A673 (cell line): ENCODE measurements at regions not wholly inside any gene's neighbourhood (a gene's known extent, or its start where the extent isn't known, plus 50 kb on each side); places are given as distances from the start of the nearest gene placed in this dataset.

Source experiments
- CTCF ChIP-seq: fragments of 300-800, 200-600 bp; sonication (generic); conservative IDR thresholded peaks from 2 replicates; pipeline ENCODE4 v1.5.1; 2017; ENCODE audit warnings: low read depth, mild to moderate bottlenecking, antibody characterized with exemption, low read length, moderate library complexity, mixed read lengths
- EZH2 ChIP-seq: fragments of 200-600 bp; sonication (generic); IDR thresholded peaks from 2 replicates; pipeline ENCODE4 v1.6.1; 2017; ENCODE audit warnings: borderline replicate concordance, low read depth, mild to moderate bottlenecking, mixed read lengths, antibody characterized with exemption, low read length; ENCODE audit not compliant: poor library complexity, severe bottlenecking

- TF ChIP-seq CTCF (no peak), EZH2 (no peak)
Measured at GRCh38 chr16:86345516-86345915, 164.8 kb upstream of the FOXF1 start.
